Liver (tissue), 8 donors: ENCODE measurements at regions not wholly inside any gene's neighbourhood (a gene's known extent, or its start where the extent isn't known, plus 50 kb on each side); places are given as distances from the start of the nearest gene placed in this dataset.

Experiments used
- DNase-seq: peaks from one replicate; pipeline ENCODE4 v3.0.0-alpha.2; 2017; ENCODE audit warnings: low spot score
- H3K27ac ChIP-seq, 2 donors: one replicate each; pipeline ENCODE4 v1.7.0; 2013; ENCODE audit warnings: inconsistent platforms in 2 of 2, low read length in 2 of 2, control low read depth in 1 of 2, low read depth in 1 of 2, mild to moderate bottlenecking in 1 of 2
- H3K27me3 ChIP-seq, 4 donors: one replicate each; pipeline versions ENCODE4 v1.6.1 to v1.7.0; 2013; ENCODE audit warnings: low read length in 3 of 4, inconsistent platforms in 1 of 4, mild to moderate bottlenecking in 1 of 4, moderate library complexity in 1 of 4; ENCODE audit not compliant: control insufficient read depth in 4 of 4, insufficient read depth in 4 of 4
- H3K36me3 ChIP-seq, 4 donors: one replicate each; pipeline versions ENCODE4 v1.6.1 to v1.7.0; 2013; ENCODE audit warnings: low read length in 3 of 4, mild to moderate bottlenecking in 3 of 4, low read depth in 1 of 4, moderate library complexity in 1 of 4; ENCODE audit not compliant: control insufficient read depth in 4 of 4, insufficient read depth in 3 of 4
- H3K4me1 ChIP-seq, 4 donors: one replicate each; pipeline versions ENCODE4 v1.6.1 to v1.7.0; 2013; ENCODE audit warnings: low read length in 3 of 4, mild to moderate bottlenecking in 3 of 4, moderate library complexity in 1 of 4; ENCODE audit not compliant: control insufficient read depth in 4 of 4, insufficient read depth in 4 of 4
- H3K4me3 ChIP-seq, 3 donors: one replicate each; pipeline versions ENCODE4 v1.6.1 to v1.7.0; 2013; ENCODE audit warnings: low read length in 3 of 3, control low read depth in 1 of 3, low read depth in 1 of 3, mild to moderate bottlenecking in 1 of 3
- H3K9ac ChIP-seq, 2 donors: one replicate each; pipeline ENCODE4 v1.7.0; 2013; ENCODE audit warnings: low read length in 2 of 2, mild to moderate bottlenecking in 2 of 2, moderate library complexity in 2 of 2, control low read depth in 1 of 2, low read depth in 1 of 2
- H3K9me3 ChIP-seq, 4 donors: one replicate each; pipeline versions ENCODE4 v1.6.1 to v1.7.0; 2013; ENCODE audit warnings: low read length in 3 of 4; ENCODE audit not compliant: control insufficient read depth in 4 of 4
- FOXA2 ChIP-seq: IDR thresholded peaks from 2 replicates; pipeline ENCODE4 v1.6.1; 2016; ENCODE audit warnings: antibody characterized with exemption
- HNF4G ChIP-seq: IDR thresholded peaks from 2 replicates; pipeline ENCODE4 v1.6.1; 2016; ENCODE audit warnings: antibody characterized with exemption
- JUND ChIP-seq, 2 donors: IDR thresholded peaks; 2 replicates each; pipeline ENCODE4 v1.6.1; 2016; ENCODE audit warnings: antibody characterized with exemption in 2 of 2
- NR2F2 ChIP-seq: IDR thresholded peaks from 2 replicates; pipeline ENCODE4 v1.6.1; 2016; ENCODE audit warnings: antibody characterized with exemption
- RAD21 ChIP-seq, 2 donors: IDR thresholded peaks; 2 replicates each; pipeline ENCODE4 v1.6.1; 2016; ENCODE audit warnings: antibody characterized with exemption in 2 of 2, mild to moderate bottlenecking in 2 of 2
- RXRA ChIP-seq, 2 donors: IDR thresholded peaks; 2 replicates each; pipeline ENCODE4 v1.6.1; 2017 to 2018; ENCODE audit warnings: antibody characterized with exemption in 2 of 2, mild to moderate bottlenecking in 1 of 2
- SP1 ChIP-seq: IDR thresholded peaks from 2 replicates; pipeline ENCODE4 v1.6.1; 2018; ENCODE audit warnings: antibody characterized with exemption, mild to moderate bottlenecking
- YY1 ChIP-seq: IDR thresholded peaks from 2 replicates; pipeline ENCODE4 v1.6.1; 2016; ENCODE audit warnings: antibody characterized with exemption, mild to moderate bottlenecking
- WGBS: extraction: QIAGEN DNeasy Blood & Tissue Kit; methylation state at CpG from one replicate; pipeline ENCODE4 v1.1.7; 2013; 5-methylcytosine and 5-hydroxymethylcytosine counted together
- TF ChIP-seq, protein P1 (sequence below): fragments of 150-350 bp; IDR thresholded peaks from 2 replicates; pipeline ENCODE4 v1.5.1; 2017; ENCODE audit warnings: improper control_type of control experiment, low read depth, low read length; ENCODE audit not compliant: missing input control
- TF ChIP-seq, protein P2 (sequence below): IDR thresholded peaks from 2 replicates; pipeline ENCODE4 v1.6.1; 2016; ENCODE audit warnings: antibody characterized with exemption
- TF ChIP-seq, protein P3 (sequence below): IDR thresholded peaks from 2 replicates; pipeline ENCODE4 v1.6.1; 2016; ENCODE audit warnings: antibody characterized with exemption
- TF ChIP-seq, protein P4 (sequence below): IDR thresholded peaks from 2 replicates; pipeline ENCODE4 v1.6.1; 2016; ENCODE audit warnings: antibody characterized with exemption
- TF ChIP-seq, protein P5 (sequence below): IDR thresholded peaks from 2 replicates; pipeline ENCODE4 v1.6.1; 2016; ENCODE audit warnings: antibody characterized with exemption, mild to moderate bottlenecking
- donor health status: healthy.
- donor health status: healthy.
- donor health status: healthy.
- donor health status: healthy.
- donor health status: healthy.

DNA sequence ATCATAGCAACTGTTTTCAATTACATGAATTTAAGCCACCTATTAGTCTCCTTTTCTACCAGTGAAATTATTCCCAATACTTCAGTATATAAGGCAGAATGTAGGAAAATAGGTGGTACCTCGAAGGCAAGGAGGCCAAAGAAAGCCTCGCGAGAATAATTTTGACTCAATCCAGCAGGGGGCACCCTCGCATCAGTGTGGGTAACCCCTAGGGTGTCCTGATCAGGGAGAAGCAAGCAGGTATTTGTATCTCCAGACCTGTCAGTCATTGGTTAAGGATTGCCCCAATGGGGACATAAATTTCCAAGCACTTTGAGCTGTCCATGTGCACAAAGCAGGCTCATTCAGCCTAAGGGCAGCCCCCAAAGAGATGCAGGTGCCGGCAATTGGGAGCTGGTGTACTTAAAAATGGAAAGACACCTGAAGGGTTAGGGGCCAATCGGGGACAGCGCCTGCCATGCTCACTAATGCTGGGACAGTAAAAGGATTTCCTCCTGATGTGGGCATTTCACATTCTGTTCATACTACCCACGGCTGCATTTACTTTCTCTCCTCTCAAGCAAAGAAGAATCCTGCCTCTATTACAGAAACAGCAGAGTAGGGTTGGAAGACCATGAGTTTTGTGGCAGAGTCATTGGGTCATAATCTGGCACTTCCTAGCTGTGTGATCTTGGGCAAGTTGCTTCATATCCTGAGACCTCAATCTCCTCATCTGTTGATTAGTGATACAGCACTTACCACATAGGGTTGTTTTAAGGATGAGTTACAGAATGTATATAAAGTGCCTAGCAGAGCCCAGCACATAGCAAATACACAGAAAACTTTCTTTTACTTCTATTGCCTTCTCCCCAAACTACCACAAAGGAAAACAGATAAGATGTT, 136.1 kb downstream of the ICOS start:
- no peaks in the 10 kb centered on the region for H3K36me3 ChIP-seq
- WGBS: 66% methylated on average over 8 of the region's 8 CpGs
- peaks cover 0 to 2% (median 0%) of the 10 kb centered on the region in 4 donors for H3K27me3 ChIP-seq
- no peak overlapping the region for H3K27ac ChIP-seq
- TF ChIP-seq YY1 (no peak), RAD21 (IDR thresholded peaks at IDR 0.05) (peak; percentile 62 to 72)
- TF ChIP-seq, protein P1, sequence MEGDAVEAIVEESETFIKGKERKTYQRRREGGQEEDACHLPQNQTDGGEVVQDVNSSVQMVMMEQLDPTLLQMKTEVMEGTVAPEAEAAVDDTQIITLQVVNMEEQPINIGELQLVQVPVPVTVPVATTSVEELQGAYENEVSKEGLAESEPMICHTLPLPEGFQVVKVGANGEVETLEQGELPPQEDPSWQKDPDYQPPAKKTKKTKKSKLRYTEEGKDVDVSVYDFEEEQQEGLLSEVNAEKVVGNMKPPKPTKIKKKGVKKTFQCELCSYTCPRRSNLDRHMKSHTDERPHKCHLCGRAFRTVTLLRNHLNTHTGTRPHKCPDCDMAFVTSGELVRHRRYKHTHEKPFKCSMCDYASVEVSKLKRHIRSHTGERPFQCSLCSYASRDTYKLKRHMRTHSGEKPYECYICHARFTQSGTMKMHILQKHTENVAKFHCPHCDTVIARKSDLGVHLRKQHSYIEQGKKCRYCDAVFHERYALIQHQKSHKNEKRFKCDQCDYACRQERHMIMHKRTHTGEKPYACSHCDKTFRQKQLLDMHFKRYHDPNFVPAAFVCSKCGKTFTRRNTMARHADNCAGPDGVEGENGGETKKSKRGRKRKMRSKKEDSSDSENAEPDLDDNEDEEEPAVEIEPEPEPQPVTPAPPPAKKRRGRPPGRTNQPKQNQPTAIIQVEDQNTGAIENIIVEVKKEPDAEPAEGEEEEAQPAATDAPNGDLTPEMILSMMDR: peak; percentile 35
- H3K9ac ChIP-seq: no peak overlapping the region
- no peaks in the 10 kb centered on the region for H3K4me1 ChIP-seq
- H3K4me3 ChIP-seq: no peak overlapping the region
- peak; percentile 36 for DNase-seq
- no peaks in the 10 kb centered on the region for H3K9me3 ChIP-seq

DNA sequence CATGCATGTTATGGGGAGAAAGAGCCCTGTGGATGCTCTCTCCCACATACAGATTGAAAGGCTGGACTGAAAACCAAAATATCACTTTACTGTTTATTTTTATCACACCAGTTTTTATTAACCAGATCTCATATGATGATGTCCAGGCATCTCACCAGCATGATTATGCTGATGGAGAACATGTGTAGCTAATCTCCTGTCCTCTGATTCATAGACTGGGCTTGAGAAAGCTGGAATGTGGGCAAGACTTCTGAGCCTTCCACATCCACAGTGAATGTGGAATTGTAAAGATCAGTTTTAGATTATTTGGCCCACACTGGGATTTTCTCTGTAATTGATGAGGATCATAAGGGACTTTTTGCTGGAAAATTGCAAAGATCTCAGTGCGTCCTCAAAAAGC, 137.9 kb downstream of the ICOS start:
- Histone ChIP-seq H3K4me3 (no peak overlapping the region), H3K27me3 (peaks cover 0 to 2% (median 0%) of the 10 kb centered on the region in 4 donors), H3K4me1 (no peaks in the 10 kb centered on the region), H3K36me3 (no peaks in the 10 kb centered on the region), H3K9me3 (peaks cover 0 to 6% (median 1%) of the 10 kb centered on the region in 4 donors), H3K27ac (no peak overlapping the region), H3K9ac (no peak overlapping the region)
- no peak for TF ChIP-seq NR2F2
- TF ChIP-seq HNF4G: no peak
- TF ChIP-seq, protein P2, sequence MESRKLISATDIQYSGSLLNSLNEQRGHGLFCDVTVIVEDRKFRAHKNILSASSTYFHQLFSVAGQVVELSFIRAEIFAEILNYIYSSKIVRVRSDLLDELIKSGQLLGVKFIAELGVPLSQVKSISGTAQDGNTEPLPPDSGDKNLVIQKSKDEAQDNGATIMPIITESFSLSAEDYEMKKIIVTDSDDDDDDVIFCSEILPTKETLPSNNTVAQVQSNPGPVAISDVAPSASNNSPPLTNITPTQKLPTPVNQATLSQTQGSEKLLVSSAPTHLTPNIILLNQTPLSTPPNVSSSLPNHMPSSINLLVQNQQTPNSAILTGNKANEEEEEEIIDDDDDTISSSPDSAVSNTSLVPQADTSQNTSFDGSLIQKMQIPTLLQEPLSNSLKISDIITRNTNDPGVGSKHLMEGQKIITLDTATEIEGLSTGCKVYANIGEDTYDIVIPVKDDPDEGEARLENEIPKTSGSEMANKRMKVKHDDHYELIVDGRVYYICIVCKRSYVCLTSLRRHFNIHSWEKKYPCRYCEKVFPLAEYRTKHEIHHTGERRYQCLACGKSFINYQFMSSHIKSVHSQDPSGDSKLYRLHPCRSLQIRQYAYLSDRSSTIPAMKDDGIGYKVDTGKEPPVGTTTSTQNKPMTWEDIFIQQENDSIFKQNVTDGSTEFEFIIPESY: no peak
- TF ChIP-seq, protein P3, sequence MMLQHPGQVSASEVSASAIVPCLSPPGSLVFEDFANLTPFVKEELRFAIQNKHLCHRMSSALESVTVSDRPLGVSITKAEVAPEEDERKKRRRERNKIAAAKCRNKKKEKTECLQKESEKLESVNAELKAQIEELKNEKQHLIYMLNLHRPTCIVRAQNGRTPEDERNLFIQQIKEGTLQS: no peak
- no peak for TF ChIP-seq YY1
- no peak for TF ChIP-seq FOXA2
- no peak for TF ChIP-seq SP1
- no peak for TF ChIP-seq RXRA (IDR thresholded peaks at IDR 0.05)
- TF ChIP-seq, protein P4, sequence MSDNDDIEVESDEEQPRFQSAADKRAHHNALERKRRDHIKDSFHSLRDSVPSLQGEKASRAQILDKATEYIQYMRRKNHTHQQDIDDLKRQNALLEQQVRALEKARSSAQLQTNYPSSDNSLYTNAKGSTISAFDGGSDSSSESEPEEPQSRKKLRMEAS: no peak
- DNase-seq: no peak
- 84% methylated on average over 1 of the region's 1 CpG for WGBS

DNA sequence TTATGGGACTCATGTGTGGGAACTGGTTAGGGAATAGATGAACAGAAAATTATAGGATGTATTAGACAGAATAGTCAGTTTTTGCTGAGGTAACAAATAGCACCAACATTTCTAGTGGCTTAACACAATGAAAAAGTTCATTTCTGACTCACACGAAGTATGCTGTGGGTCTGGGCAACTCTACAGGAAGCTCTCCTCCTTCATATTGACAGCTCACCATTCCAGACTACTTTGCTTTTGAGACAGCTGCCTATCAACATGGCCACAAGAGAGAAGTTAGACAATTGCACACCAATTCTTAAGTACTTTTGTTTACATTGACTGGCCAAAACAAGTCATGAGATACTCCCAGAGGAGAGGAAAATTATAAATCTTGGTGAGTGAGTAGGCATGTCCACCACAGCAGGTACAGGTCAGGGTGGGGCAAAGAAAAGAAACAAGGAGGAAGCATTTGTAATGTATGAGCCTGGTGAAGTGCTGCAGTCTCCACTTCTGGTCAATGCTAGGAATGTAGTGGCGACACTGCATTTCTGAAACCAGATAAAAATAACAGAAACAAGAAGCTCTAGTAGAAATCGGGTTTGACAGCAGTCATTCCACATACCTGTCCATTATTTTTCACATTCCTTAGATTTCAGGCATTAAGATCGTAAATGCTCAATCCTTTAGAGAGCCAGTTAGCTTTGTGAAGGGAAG, 141.6 kb downstream of the ICOS start:
- H3K27me3 ChIP-seq: no peaks in the 10 kb centered on the region
- DNase-seq: no peak
- no peak for TF ChIP-seq HNF4G
- TF ChIP-seq, protein P4: no peak
- TF ChIP-seq RAD21 (IDR thresholded peaks at IDR 0.05): no peak
- no peak for TF ChIP-seq SP1
- TF ChIP-seq JUND (IDR thresholded peaks at IDR 0.05): no peak
- TF ChIP-seq, protein P5, sequence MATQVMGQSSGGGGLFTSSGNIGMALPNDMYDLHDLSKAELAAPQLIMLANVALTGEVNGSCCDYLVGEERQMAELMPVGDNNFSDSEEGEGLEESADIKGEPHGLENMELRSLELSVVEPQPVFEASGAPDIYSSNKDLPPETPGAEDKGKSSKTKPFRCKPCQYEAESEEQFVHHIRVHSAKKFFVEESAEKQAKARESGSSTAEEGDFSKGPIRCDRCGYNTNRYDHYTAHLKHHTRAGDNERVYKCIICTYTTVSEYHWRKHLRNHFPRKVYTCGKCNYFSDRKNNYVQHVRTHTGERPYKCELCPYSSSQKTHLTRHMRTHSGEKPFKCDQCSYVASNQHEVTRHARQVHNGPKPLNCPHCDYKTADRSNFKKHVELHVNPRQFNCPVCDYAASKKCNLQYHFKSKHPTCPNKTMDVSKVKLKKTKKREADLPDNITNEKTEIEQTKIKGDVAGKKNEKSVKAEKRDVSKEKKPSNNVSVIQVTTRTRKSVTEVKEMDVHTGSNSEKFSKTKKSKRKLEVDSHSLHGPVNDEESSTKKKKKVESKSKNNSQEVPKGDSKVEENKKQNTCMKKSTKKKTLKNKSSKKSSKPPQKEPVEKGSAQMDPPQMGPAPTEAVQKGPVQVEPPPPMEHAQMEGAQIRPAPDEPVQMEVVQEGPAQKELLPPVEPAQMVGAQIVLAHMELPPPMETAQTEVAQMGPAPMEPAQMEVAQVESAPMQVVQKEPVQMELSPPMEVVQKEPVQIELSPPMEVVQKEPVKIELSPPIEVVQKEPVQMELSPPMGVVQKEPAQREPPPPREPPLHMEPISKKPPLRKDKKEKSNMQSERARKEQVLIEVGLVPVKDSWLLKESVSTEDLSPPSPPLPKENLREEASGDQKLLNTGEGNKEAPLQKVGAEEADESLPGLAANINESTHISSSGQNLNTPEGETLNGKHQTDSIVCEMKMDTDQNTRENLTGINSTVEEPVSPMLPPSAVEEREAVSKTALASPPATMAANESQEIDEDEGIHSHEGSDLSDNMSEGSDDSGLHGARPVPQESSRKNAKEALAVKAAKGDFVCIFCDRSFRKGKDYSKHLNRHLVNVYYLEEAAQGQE: no peak
- H3K27ac ChIP-seq: no peak overlapping the region
- peaks cover 0 to 6% (median 1%) of the 10 kb centered on the region in 4 donors for H3K9me3 ChIP-seq
- no peaks in the 10 kb centered on the region for H3K36me3 ChIP-seq
- H3K4me3 ChIP-seq: no peak overlapping the region
- WGBS: 76% methylated on average over 4 of the region's 4 CpGs
- no peaks in the 10 kb centered on the region for H3K4me1 ChIP-seq
- H3K9ac ChIP-seq: no peak overlapping the region
